Keratinocyte (primary cell): ENCODE measurements at regions not wholly inside any gene's neighbourhood (a gene's known extent, or its start where the extent isn't known, plus 50 kb on each side); places are given as distances from the start of the nearest gene placed in this dataset.

Experiments used
- DNase-seq: peaks from one replicate; pipeline ENCODE4 v3.0.0-alpha.2; 2011; ENCODE audit warnings: low read depth, missing footprints, low spot score
- FAIRE-seq: peaks from 2 replicates; lab custom pipeline; 2011; peaks lifted over from hg19 to GRCh38; lab: Jason Lieb, UNC
- H2AFZ ChIP-seq: 2 replicates; pipeline ENCODE4 v1.6.0; 2012; ENCODE audit warnings: low read length, control low read depth, inconsistent platforms; ENCODE audit not compliant: control insufficient read depth
- H3K27ac ChIP-seq: 2 replicates; pipeline ENCODE4 v1.5.1; 2011; ENCODE audit warnings: low read length; ENCODE audit not compliant: control insufficient read depth, insufficient read depth
- H3K27me3 ChIP-seq: 3 replicates; pipeline ENCODE4 v1.6.0; 2011; ENCODE audit warnings: low read length; ENCODE audit not compliant: control insufficient read depth, insufficient read depth; ENCODE audit errors: extremely low read depth
- H3K36me3 ChIP-seq, 2 experiments: 2 replicates in 1 of 2; 3 replicates in 1 of 2; pipeline ENCODE4 v1.5.1; 2011; ENCODE audit warnings: low read length in 2 of 2, mild to moderate bottlenecking in 1 of 2; ENCODE audit not compliant: control insufficient read depth in 2 of 2, insufficient read depth in 2 of 2; ENCODE audit errors: extremely low read depth in 1 of 2
- H3K4me1 ChIP-seq: 3 replicates; pipeline ENCODE4 v1.5.1; 2011; ENCODE audit warnings: low read length; ENCODE audit not compliant: control insufficient read depth, insufficient read depth; ENCODE audit errors: extremely low read depth
- H3K4me2 ChIP-seq: 3 replicates; pipeline ENCODE4 v1.6.0; 2011; ENCODE audit warnings: low read depth, low read length; ENCODE audit not compliant: control insufficient read depth, insufficient read depth; ENCODE audit errors: extremely low read depth
- H3K4me3 ChIP-seq, 3 experiments: fragments of 200-600 bp in 1 of 3; sonication (generic) in 1 of 3; 2 replicates in 2 of 3; 3 replicates in 1 of 3; pipeline ENCODE4 v1.5.1; 2011 to 2016; ENCODE audit warnings: low read length in 3 of 3, mild to moderate bottlenecking in 3 of 3, control low read depth in 2 of 3, inconsistent platforms in 1 of 3, low read depth in 1 of 3, mixed read lengths in 1 of 3, mixed run types in 1 of 3, moderate library complexity in 1 of 3; ENCODE audit not compliant: control insufficient read depth in 2 of 3, insufficient read depth in 2 of 3; ENCODE audit errors: extremely low read depth in 1 of 3
- H3K79me2 ChIP-seq: 2 replicates; pipeline ENCODE4 v1.6.0; 2012; ENCODE audit warnings: low read length; ENCODE audit not compliant: control insufficient read depth, insufficient read depth
- H3K9ac ChIP-seq: 3 replicates; pipeline ENCODE4 v1.6.0; 2011; ENCODE audit warnings: low read length; ENCODE audit not compliant: control insufficient read depth, insufficient read depth; ENCODE audit errors: extremely low read depth
- H3K9me1 ChIP-seq: 3 replicates; pipeline ENCODE4 v1.6.0; 2011; ENCODE audit warnings: low read length; ENCODE audit not compliant: control insufficient read depth, insufficient read depth; ENCODE audit errors: extremely low read depth
- H3K9me3 ChIP-seq: 2 replicates; pipeline ENCODE4 v1.5.1; 2012; ENCODE audit warnings: low read depth, low read length; ENCODE audit not compliant: control insufficient read depth
- H4K20me1 ChIP-seq: 3 replicates; pipeline ENCODE4 v1.6.0; 2011; ENCODE audit warnings: low read length; ENCODE audit not compliant: control insufficient read depth, insufficient read depth; ENCODE audit errors: extremely low read depth
- CTCF ChIP-seq, 3 experiments: IDR thresholded peaks in 1 of 3; conservative IDR thresholded peaks in 1 of 3; optimal IDR thresholded peaks in 1 of 3; 2 replicates in 2 of 3; 3 replicates in 1 of 3; pipeline versions ENCODE3 to v1.5.1; 2011; ENCODE audit warnings: low read length in 3 of 3, mild to moderate bottlenecking in 3 of 3, moderate library complexity in 2 of 3, control low read depth in 1 of 3, inconsistent platforms in 1 of 3; ENCODE audit not compliant: insufficient read depth in 2 of 3; ENCODE audit errors: extremely low read depth in 1 of 3
- EZH2 ChIP-seq: IDR thresholded peaks from one replicate; pipeline ENCODE4 v1.6.1; 2012; ENCODE audit warnings: inconsistent platforms, mild to moderate bottlenecking, low read length, moderate library complexity
- dilution Hi-C: fragments of 300-500 bp; cut with MboI; formaldehyde crosslinking; loops from one replicate; pipeline ENCODE4 v1.7.0; 2020; ENCODE audit warnings: low sequenced_read_pairs; ENCODE audit not compliant: extremely low pct_ligation_motif_present

GRCh38 chr12:113678223-113679119 is 206.8 kb upstream of the LHX5 start:
- no peak overlapping the region for H3K4me3 ChIP-seq
- no peaks in the 10 kb centered on the region for H3K4me1 ChIP-seq
- H3K9me3 ChIP-seq: no peaks in the 10 kb centered on the region
- dilution Hi-C loops: no loop called here
- H3K79me2 ChIP-seq: no peaks in the 10 kb centered on the region
- H2AFZ ChIP-seq: no peak overlapping the region
- no peak for FAIRE-seq
- H3K4me2 ChIP-seq: no peak overlapping the region
- no peak overlapping the region for H3K9ac ChIP-seq
- no peaks in the 10 kb centered on the region for H3K27me3 ChIP-seq
- H3K36me3 ChIP-seq: no peaks in the 10 kb centered on the region
- no peak for DNase-seq
- no peaks in the 10 kb centered on the region for H4K20me1 ChIP-seq
- H3K9me1 ChIP-seq: no peaks in the 10 kb centered on the region
- no peak overlapping the region for H3K27ac ChIP-seq
- TF ChIP-seq CTCF (optimal IDR thresholded peaks at IDR 0.05 in 1 of 3, IDR thresholded peaks at IDR 0.05 in 1 of 3, conservative IDR thresholded peaks at IDR 0.05 in 1 of 3; ENCODE audit: extremely low read depth in 1 of 3, insufficient read depth in 2 of 3, low read length in 3 of 3): no peak
- TF ChIP-seq EZH2: no peak

GRCh38 chr12:113676547-113676946 is 204.9 kb upstream of the LHX5 start:
- H3K4me1 ChIP-seq: no peaks in the 10 kb centered on the region
- FAIRE-seq (no peak), DNase-seq (no peak)
- H3K79me2 ChIP-seq: no peaks in the 10 kb centered on the region
- H4K20me1 ChIP-seq: no peaks in the 10 kb centered on the region
- H3K27ac ChIP-seq: no peak overlapping the region
- no peaks in the 10 kb centered on the region for H3K9me3 ChIP-seq
- no peak for TF ChIP-seq EZH2
- no peak for TF ChIP-seq CTCF (optimal IDR thresholded peaks at IDR 0.05 in 1 of 3, IDR thresholded peaks at IDR 0.05 in 1 of 3, conservative IDR thresholded peaks at IDR 0.05 in 1 of 3; ENCODE audit: extremely low read depth in 1 of 3, insufficient read depth in 2 of 3, low read length in 3 of 3)
- no peaks in the 10 kb centered on the region for H3K36me3 ChIP-seq
- H3K27me3 ChIP-seq: no peaks in the 10 kb centered on the region
- H3K4me3 ChIP-seq: no peak overlapping the region
- no peak overlapping the region for H2AFZ ChIP-seq
- no peak overlapping the region for H3K4me2 ChIP-seq
- H3K9me1 ChIP-seq: no peaks in the 10 kb centered on the region
- no peak overlapping the region for H3K9ac ChIP-seq
- dilution Hi-C loops: no loop called here
